Endodermal cell (in vitro differentiated cells): ENCODE measurements at regions not wholly inside any gene's neighbourhood (a gene's known extent, or its start where the extent isn't known, plus 50 kb on each side); places are given as distances from the start of the nearest gene placed in this dataset.

ENCODE experiments used
- DNase-seq: peaks from one replicate; pipeline ENCODE4 v3.0.0-alpha.2; 2017
- H3K27ac ChIP-seq: 2 replicates; pipeline ENCODE4 v1.5.1; 2013; ENCODE audit warnings: mild to moderate bottlenecking, low read depth, low read length, moderate library complexity
- H3K27me3 ChIP-seq: 2 replicates; pipeline ENCODE4 v1.6.1; 2013; ENCODE audit warnings: mild to moderate bottlenecking, low read length, moderate library complexity; ENCODE audit not compliant: insufficient read depth, control insufficient read depth, poor library complexity, severe bottlenecking
- H3K36me3 ChIP-seq: 2 replicates; pipeline ENCODE4 v1.7.0; 2013; ENCODE audit warnings: mild to moderate bottlenecking, low read length, moderate library complexity; ENCODE audit not compliant: control insufficient read depth, insufficient read depth
- H3K4me1 ChIP-seq: one replicate; pipeline ENCODE4 v1.7.0; 2013; ENCODE audit warnings: low read length; ENCODE audit not compliant: control insufficient read depth, insufficient read depth
- H3K4me3 ChIP-seq: 2 replicates; pipeline ENCODE4 v1.5.1; 2013; ENCODE audit warnings: mild to moderate bottlenecking, low read length, moderate library complexity
- H3K9ac ChIP-seq: 2 replicates; pipeline ENCODE4 v1.6.1; 2013; ENCODE audit warnings: mild to moderate bottlenecking, low read length, moderate library complexity; ENCODE audit not compliant: poor library complexity, severe bottlenecking; ENCODE audit errors: extremely low read depth
- H3K9me3 ChIP-seq: 2 replicates; pipeline ENCODE4 v1.6.1; 2013; ENCODE audit warnings: mild to moderate bottlenecking, low read length, moderate library complexity; ENCODE audit not compliant: control insufficient read depth
- H3K27ac Mint-ChIP-seq: 2 replicates; pipeline ENCODE4 v1.8.0; 2020; ENCODE audit warnings: mixed read lengths
- H3K27me3 Mint-ChIP-seq: 2 replicates; pipeline ENCODE4 v1.8.0; 2021; ENCODE audit warnings: mild to moderate bottlenecking, mixed read lengths; ENCODE audit not compliant: insufficient read depth
- H3K36me3 Mint-ChIP-seq: 2 replicates; pipeline ENCODE4 v1.8.0; 2020; ENCODE audit warnings: low read depth, mixed read lengths
- H3K4me1 Mint-ChIP-seq: 2 replicates; pipeline ENCODE4 v1.8.0; 2020; ENCODE audit warnings: mixed read lengths
- H3K4me3 Mint-ChIP-seq: 2 replicates; pipeline ENCODE4 v1.8.0; 2020; ENCODE audit warnings: mild to moderate bottlenecking, moderate library complexity, mixed read lengths
- H3K9me3 Mint-ChIP-seq: 2 replicates; pipeline ENCODE4 v1.8.0; 2020; ENCODE audit warnings: mild to moderate bottlenecking, mixed read lengths
- WGBS, 2 experiments: methylation state at CpG; one replicate each; pipeline versions ENCODE4 v1.1.5 to v1.1.7; 2013; ENCODE audit warnings: missing lambda C conversion rate in 2 of 2, mixed read lengths in 1 of 2; ENCODE audit not compliant: insufficient coverage in 1 of 2, insufficient read length in 1 of 2; 5-methylcytosine and 5-hydroxymethylcytosine counted together
- TF ChIP-seq, protein P1 (sequence below): fragments of 200-600 bp; sonication (generic); conservative IDR thresholded peaks from 2 replicates; pipeline ENCODE4 v1.5.0; 2021; ENCODE audit warnings: antibody characterized with exemption, mild to moderate bottlenecking

DNA sequence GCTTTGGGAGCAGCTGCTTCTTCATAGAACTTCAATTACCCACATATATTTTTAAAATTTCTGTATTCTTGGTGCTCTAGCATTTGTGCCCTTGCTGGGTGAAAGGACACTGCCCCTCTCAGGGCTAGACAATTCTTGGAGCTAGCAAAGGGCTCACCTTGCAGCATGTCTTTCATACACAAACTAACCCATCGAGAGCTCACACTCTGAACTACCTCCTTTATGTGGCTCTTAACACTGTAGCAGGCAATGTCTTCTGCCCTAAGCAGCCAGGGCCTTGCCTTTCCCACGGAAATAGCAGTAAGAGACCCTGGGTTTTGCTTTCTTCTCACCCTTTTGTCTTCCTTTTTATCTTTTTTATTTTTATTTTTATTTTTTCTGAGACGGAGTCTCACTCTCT lies 234.0 kb downstream of the ACTR3 start:
- no peak overlapping the region for H3K27ac Mint-ChIP-seq
- H3K9me3 Mint-ChIP-seq: no peaks in the 10 kb centered on the region
- Histone ChIP-seq H3K27ac (no peak overlapping the region), H3K27me3 (no peaks in the 10 kb centered on the region), H3K9me3 (no peaks in the 10 kb centered on the region), H3K4me3 (no peak overlapping the region), H3K4me1 (peaks cover 3% of the 10 kb centered on the region), H3K36me3 (no peaks in the 10 kb centered on the region), H3K9ac (no peak overlapping the region)
- no peaks in the 10 kb centered on the region for H3K27me3 Mint-ChIP-seq
- H3K4me1 Mint-ChIP-seq: peaks cover 7% of the 10 kb centered on the region
- WGBS, 2 experiments: 62 to 83% methylated on average over 3 of the region's 3 CpGs
- DNase-seq: no peak
- no peaks in the 10 kb centered on the region for H3K36me3 Mint-ChIP-seq
- TF ChIP-seq, protein P1, sequence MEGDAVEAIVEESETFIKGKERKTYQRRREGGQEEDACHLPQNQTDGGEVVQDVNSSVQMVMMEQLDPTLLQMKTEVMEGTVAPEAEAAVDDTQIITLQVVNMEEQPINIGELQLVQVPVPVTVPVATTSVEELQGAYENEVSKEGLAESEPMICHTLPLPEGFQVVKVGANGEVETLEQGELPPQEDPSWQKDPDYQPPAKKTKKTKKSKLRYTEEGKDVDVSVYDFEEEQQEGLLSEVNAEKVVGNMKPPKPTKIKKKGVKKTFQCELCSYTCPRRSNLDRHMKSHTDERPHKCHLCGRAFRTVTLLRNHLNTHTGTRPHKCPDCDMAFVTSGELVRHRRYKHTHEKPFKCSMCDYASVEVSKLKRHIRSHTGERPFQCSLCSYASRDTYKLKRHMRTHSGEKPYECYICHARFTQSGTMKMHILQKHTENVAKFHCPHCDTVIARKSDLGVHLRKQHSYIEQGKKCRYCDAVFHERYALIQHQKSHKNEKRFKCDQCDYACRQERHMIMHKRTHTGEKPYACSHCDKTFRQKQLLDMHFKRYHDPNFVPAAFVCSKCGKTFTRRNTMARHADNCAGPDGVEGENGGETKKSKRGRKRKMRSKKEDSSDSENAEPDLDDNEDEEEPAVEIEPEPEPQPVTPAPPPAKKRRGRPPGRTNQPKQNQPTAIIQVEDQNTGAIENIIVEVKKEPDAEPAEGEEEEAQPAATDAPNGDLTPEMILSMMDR: no peak
- no peak overlapping the region for H3K4me3 Mint-ChIP-seq

DNA sequence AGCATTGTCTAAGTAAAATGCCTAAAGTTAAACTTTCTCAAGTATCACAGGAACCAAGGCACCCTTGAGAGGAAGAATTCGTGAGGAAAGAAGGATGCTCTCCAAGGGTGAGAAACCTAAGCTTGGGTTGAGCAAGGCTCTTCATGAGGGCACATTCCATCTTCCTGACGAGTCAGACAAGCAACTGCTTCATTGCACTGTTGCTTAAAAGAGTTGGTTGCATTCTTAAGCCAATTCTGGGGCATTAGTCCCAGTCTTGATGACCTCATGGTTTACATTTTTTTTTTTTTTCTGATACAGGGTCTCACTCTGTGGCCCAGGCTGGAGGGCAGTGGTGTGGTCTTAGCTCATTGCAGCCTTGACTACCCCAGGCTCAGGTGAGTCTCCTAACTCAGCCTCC lies 237.5 kb downstream of the ACTR3 start:
- WGBS, 2 experiments: 89 to 96% methylated on average over 2 of the region's 2 CpGs
- no peak overlapping the region for H3K4me3 Mint-ChIP-seq

DNA sequence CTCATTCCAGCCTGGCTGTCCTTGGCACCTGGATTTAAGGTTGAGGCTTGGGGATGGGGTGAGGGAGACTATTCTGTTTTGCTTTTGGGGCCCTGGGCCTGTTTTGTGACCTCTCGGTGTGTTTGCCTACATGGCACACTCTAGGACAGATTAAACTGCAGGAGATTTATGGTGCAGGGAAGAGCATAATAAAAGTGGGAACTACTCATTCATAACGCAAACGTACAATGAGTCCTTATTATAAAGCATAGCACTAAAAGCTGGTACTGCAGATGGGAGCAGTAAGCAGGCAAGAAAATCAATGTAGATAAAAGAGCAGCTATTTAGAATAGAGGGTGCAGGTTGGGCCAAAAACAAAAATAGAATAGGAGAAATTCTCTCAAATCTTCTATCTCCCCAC lies 238.4 kb downstream of the ACTR3 start:
- Histone ChIP-seq H3K9ac (no peak overlapping the region), H3K27ac (no peak overlapping the region), H3K4me3 (no peak overlapping the region), H3K36me3 (no peaks in the 10 kb centered on the region), H3K9me3 (no peaks in the 10 kb centered on the region), H3K27me3 (no peaks in the 10 kb centered on the region), H3K4me1 (peaks cover 6% of the 10 kb centered on the region)
- TF ChIP-seq, protein P1: no peak
- Mint-ChIP-seq H3K9me3 (peaks cover 3% of the 10 kb centered on the region), H3K4me3 (no peak overlapping the region), H3K27ac (no peak overlapping the region), H3K36me3 (no peaks in the 10 kb centered on the region), H3K27me3 (no peaks in the 10 kb centered on the region), H3K4me1 (peaks cover 11% of the 10 kb centered on the region)
- no peak for DNase-seq
- 88 to 100% methylated on average over 1 to 3 of the region's 3 CpGs for WGBS, 2 experiments

More for the DNA sequence above, 237.5 kb downstream of the ACTR3 start:
- H3K27ac ChIP-seq: no peak overlapping the region
- H3K4me3 ChIP-seq: no peak overlapping the region
- Mint-ChIP-seq H3K27ac (no peak overlapping the region), H3K36me3 (no peaks in the 10 kb centered on the region), H3K4me1 (peaks cover 11% of the 10 kb centered on the region), H3K27me3 (no peaks in the 10 kb centered on the region), H3K9me3 (peaks cover 3% of the 10 kb centered on the region)
- TF ChIP-seq, protein P1: no peak
- DNase-seq: no peak
- no peaks in the 10 kb centered on the region for H3K9me3 ChIP-seq
- H3K9ac ChIP-seq: no peak overlapping the region
- H3K27me3 ChIP-seq: no peaks in the 10 kb centered on the region
- peaks cover 6% of the 10 kb centered on the region for H3K4me1 ChIP-seq
- H3K36me3 ChIP-seq: no peaks in the 10 kb centered on the region
